Stimulated activated CD8-positive, alpha-beta memory T cell treated with anti-CD3 and anti-CD28 coated beads, Interleukin-12 subunit alpha, Interleukin-12 subunit beta, amount 100 ng/mL, for 24 hours (primary cell): ENCODE measurements at regions not wholly inside any gene's neighbourhood (a gene's known extent, or its start where the extent isn't known, plus 50 kb on each side); places are given as distances from the start of the nearest gene placed in this dataset.

Experiments
- DNase-seq: peaks from one replicate; pipeline ENCODE4 v3.0.0-alpha.2; 2020; ENCODE audit errors: extremely low read depth

DNA sequence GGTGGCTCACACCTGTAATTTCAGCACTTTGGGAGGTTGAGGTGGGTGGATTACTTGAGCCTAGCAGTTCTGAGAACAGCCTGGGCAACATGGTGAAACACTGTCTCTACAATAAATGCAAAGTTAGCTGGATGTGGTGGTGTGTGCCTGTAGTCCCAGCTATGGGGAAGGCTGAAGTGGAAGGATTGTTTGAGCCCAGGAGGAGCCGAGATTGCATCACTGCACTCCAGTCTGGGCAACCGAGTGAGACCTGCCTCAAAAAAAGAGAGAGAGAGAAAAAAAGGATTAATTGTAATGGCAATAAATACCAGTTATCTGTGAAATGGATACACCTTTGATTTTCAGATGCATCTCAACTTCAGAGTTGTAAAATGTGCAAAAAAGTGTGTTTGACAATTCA lies 58.8 kb downstream of the SPRY1 start:
- DNase-seq = no peak

GRCh38 chr4:123462007-123462406 lies 65.4 kb downstream of the SPRY1 start:
- DNase-seq = no peak

GRCh38 chr4:123463869-123464268 lies 67.3 kb downstream of the SPRY1 start:
- DNase-seq = no peak

DNA sequence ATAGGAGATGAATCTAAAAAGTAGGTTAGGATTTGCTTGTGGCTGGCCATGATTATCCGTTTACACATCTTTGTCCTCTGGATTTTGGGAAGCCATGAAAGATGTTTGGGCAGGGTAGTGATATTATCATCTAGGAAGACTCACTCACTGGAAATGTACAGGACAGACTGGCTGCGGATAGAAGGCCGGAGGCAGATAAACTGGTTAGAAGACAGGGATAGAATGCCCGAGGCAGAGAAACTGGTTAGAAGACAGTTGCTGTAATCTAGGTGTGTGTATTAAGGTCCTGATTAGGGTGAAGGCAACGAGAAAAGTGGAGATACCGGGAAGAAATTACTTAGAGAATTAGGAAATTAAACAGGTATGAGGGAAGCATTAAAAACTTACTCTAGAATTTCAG lies 68.8 kb downstream of the SPRY1 start:
- no peak for DNase-seq

GRCh38 chr4:123466080-123466785 lies 69.6 kb downstream of the SPRY1 start:
- DNase-seq = no peak

- no peak for DNase-seq
These were observed 72.0 kb downstream of the SPRY1 start for GRCh38 chr4:123468479-123469031.

DNA sequence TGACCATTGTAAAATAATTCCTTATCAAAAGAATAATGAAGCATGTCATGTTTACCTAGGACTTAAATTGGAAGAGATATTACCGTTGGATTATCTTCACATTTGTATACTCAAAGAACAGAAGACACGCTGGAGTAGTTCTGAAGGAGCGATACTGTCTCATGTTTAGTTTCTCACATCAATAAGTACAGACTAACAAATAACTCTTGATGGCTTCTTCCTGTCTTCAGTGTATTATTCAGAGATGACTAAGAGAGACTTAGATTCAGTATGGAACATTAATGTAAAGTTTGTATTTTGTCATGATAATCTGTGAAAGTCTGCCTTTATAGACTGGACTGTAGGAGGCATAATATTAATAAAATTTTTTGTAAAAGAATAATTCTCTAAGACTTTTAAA lies 72.7 kb downstream of the SPRY1 start:
- DNase-seq = no peak

DNA sequence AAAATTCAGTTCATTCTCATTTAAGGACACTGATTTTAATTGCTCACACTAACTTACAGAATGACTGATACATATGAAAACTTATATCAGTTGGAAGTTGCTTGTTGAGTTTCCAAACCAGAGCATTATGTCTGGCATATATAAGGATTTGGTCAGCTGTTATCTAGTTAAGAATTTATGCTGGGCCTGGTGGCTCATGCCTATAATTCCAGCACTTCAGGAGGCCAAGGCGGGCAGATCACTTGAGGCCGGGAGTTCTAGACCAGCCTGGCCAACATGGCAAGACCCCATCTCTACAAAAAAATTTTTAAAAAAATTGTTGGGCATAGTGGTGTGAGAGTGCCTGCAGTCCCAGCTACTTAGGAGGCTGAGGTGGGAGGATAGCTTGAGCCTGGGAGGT lies 73.1 kb downstream of the SPRY1 start:
- no peak for DNase-seq

GRCh38 chr4:123470640-123471039 lies 74.0 kb downstream of the SPRY1 start:
- no peak for DNase-seq

GRCh38 chr4:123471655-123472369 lies 75.2 kb downstream of the SPRY1 start:
- no peak for DNase-seq

DNA sequence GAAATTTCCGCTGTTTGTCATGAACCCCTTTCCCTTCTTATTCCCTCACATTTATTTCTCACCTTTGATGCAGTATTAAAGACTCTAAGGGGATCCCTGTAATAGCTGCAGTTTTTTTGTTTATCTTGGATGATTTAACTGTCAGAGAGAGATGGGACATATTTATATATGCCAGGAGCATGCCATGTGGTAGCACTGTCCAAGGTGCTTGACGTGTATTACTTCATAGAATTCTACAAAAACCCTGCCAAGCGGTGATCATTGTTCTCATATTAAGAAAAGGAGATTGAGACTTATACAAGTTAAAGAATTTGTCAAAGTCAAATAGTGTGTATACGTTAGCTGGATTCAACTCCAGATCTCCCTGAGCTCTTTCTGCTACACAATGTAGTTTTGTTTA lies 78.2 kb downstream of the SPRY1 start:
- DNase-seq = no peak

- no peak for DNase-seq
These were observed 79.5 kb downstream of the SPRY1 start for GRCh38 chr4:123476089-123476488.

- no peak for DNase-seq
These were observed 81.2 kb downstream of the SPRY1 start for GRCh38 chr4:123477711-123478209.

DNA sequence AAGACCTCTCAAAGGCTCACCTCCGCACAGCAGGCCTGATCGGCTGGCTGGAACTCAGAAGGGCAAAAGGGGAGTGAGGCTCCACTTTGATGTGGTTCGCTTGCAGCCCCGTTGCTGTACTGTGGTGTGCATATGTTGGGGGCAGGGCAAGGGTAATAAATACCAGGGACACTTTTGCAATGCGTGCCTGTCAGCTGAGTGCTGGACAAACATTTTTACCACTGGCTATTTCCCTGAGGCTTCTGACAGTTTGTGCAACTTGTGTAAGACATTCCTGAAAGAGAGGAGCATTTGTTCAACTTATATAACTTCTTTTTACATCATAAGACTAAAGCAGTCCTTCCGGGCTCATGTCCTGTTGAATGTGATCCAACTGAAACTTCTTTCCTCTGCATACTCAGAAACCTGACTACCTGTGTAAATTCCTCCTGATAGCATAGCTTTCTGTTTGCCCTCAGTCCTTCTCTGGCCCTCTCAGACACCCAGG lies 82.3 kb downstream of the SPRY1 start:
- DNase-seq = no peak

GRCh38 chr4:123479944-123480343 lies 83.3 kb downstream of the SPRY1 start:
- no peak for DNase-seq

GRCh38 chr4:123480706-123481418 lies 84.3 kb downstream of the SPRY1 start:
- DNase-seq = no peak

DNA sequence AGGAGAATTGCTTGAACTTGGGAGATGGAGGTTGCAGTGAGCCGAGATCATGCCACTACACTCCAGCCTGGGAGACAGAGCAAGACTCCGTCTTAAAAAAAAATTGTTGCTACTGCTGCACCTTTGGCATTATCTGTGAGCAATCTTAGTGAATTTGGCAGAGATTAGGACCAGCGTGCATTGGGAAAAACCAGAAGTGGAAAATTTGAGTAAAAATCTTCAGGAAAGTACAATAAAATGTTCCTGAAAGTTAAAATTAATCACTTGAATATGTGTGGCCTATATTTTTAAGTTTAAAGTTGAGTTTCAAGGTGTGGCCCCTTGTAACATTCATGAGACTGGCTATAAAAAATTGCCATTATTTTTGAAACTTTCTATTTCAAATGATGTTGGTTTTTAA lies 85.1 kb downstream of the SPRY1 start:
- no peak for DNase-seq

DNA sequence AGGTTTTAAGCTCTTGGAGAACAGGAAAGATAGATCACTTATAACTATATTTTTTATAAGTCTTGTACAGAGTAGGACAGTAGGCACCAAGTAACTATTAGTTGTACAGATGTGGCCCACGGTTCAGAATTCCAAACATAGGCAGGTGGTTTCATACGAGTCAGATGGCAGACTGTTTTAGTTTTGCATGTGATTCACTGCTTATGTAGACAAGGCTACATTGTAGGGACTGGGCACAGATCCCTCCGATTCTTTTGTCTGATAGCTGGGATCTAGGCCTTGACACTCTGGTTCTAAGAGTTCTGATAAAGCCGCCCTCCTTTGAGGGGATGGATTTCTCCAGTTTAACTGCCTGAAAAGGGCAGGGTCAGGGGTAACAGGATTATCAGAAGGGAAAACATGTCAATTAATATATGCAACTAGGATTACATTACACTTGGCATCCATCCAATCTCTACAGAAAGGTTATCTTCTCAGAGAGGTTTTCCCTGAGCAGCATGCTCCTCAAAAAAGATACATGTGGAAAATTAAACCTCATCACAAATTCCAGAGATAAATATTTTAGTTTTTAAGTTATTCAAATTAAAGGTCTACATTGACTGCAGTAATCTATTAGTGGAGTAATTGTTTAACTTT lies 87.8 kb downstream of the SPRY1 start:
- no peak for DNase-seq

GRCh38 chr4:123485601-123486000 lies 89.0 kb downstream of the SPRY1 start:
- no peak for DNase-seq

- no peak for DNase-seq
These were observed 92.3 kb downstream of the SPRY1 start for GRCh38 chr4:123488916-123489315.

DNA sequence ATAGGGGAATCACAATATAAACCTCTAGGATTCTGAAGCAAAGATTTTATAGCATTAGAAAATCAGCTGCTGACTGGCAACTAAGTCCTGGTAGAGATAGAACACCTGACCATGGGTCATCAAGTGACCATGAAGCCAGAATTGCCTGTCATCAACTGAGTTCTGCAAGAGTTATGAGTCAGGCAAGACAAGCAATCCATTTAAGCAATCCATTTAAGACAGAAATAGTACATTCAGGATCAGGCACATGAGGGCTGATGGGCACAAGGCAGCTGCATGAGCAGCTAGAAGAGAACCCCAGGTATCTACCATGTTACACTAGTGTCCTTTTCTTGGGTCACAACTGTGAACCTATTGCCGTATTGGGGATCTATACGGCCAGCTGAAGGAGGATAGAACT lies 98.9 kb downstream of the SPRY1 start:
- DNase-seq = no peak

DNA sequence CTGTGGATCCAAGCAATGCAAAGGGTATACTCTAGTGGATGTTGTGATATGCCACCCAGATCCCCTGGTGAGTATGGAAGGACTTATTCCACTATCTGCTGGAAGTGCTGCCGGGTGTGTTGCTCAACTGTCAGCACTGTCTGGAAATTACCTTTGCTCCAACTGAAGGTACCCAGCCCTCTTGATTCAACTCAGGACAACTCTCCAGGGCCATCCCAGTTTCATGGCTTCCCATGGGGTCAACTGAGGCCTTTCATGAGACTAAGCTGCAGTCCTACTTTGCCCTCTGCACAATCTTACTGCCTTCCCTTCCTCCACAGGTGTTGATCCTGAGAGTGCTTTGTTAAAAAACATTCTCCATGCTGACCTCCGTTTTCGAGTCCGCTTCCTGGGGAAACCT lies 99.8 kb downstream of the SPRY1 start:
- no peak for DNase-seq
